ENCODE measurements at regions not wholly inside any gene's neighbourhood (a gene's known extent, or its start where the extent isn't known, plus 50 kb on each side); places are given as distances from the start of the nearest gene placed in this dataset.

GRCh38 chr2:204046145-204046544 is 109.6 kb downstream of the ICOS start:
- Histone ChIP-seq H3K9me2 (ENCODE audit: insufficient read depth) (0 out of 2 replicates have a peak, but pooled peaks cover 2% of the 10 kb centered on the region), H3K4me3 (no peak overlapping the region), H3K4me2 (no peak overlapping the region), H3K36me3 (ENCODE audit: insufficient read depth) (no peaks in the 10 kb centered on the region), H3K27ac (ENCODE audit: low read depth) (no peak overlapping the region), H3F3A (replicated peaks; ENCODE audit: low read depth) (no peaks in the 10 kb centered on the region), H4K20me1 (replicated peaks; ENCODE audit: insufficient read depth) (no peaks in the 10 kb centered on the region), H3K4me1 (ENCODE audit: insufficient read depth) (no peaks in the 10 kb centered on the region), H3K79me2 (replicated peaks; ENCODE audit: insufficient read depth) (no peaks in the 10 kb centered on the region), H3K27me3 (ENCODE audit: insufficient read depth) (no peaks in the 10 kb centered on the region), H2AFZ (no peak overlapping the region)
- H3K4me3 Mint-ChIP-seq = no peak overlapping the region
- H3K27me3 Mint-ChIP-seq (ENCODE audit: insufficient read depth, low read depth, poor library complexity) = peaks cover 2% of the 10 kb centered on the region
- no peak for TF ChIP-seq ZNF331 (CRISPR knock-in tag; IDR thresholded peaks at IDR 0.05; ENCODE audit: low read depth)
- TF ChIP-seq STAT1 (IDR thresholded peaks at IDR 0.05; ENCODE audit: unreplicated experiment) = no peak
- no peak for TF ChIP-seq NANOG (IDR thresholded peaks at IDR 0.05; ENCODE audit: borderline replicate concordance)
- TF ChIP-seq ZNF114 (CRISPR knock-in tag; IDR thresholded peaks at IDR 0.05) = no peak
- no peak for TF ChIP-seq CTCF (conservative IDR thresholded peaks at IDR 0.05; ENCODE audit: low read depth in 2 of 2)
- TF ChIP-seq ETS1 (IDR thresholded peaks at IDR 0.05) = no peak
- TF ChIP-seq EZH2 (IDR thresholded peaks at IDR 0.05; ENCODE audit: low read depth, unreplicated experiment) = no peak
- no peak for TF ChIP-seq CREB1 (CRISPR knock-in tag; IDR thresholded peaks at IDR 0.05; ENCODE audit: low read depth)
- no peak for TF ChIP-seq JUNB (IDR thresholded peaks at IDR 0.05; ENCODE audit: unreplicated experiment)
- TF ChIP-seq ZNF462 (CRISPR knock-in tag; IDR thresholded peaks at IDR 0.05) = no peak
- no peak for TF ChIP-seq POLR2AphosphoS5 (IDR thresholded peaks at IDR 0.05; ENCODE audit: low read depth)
- no peak for TF ChIP-seq EZH2phosphoT487 (IDR thresholded peaks at IDR 0.05; ENCODE audit: unreplicated experiment)
- DNase-seq (ENCODE audit: low spot score) (no peak), ATAC-seq (no peak)
- no peaks in the 10 kb centered on the region; the same call in 2 of the 3 replicates for H3K36me3 Mint-ChIP-seq (ENCODE audit: low read depth)
- peaks cover 8% of the 10 kb centered on the region for H3K9me3 Mint-ChIP-seq
- H3K27ac Mint-ChIP-seq = no peak overlapping the region
- H3K4me1 Mint-ChIP-seq = no peaks in the 10 kb centered on the region; the same call in 2 of the 3 replicates

All from GM23338 (cell line).